PC-3 (cell line): ENCODE measurements at regions not wholly inside any gene's neighbourhood (a gene's known extent, or its start where the extent isn't known, plus 50 kb on each side); places are given as distances from the start of the nearest gene placed in this dataset.

Experiments
- EZH2 ChIP-seq: fragments of 300-600 bp; sonication (generic); IDR thresholded peaks from one replicate; pipeline ENCODE4 v1.6.1; 2017; ENCODE audit warnings: antibody characterized with exemption, mild to moderate bottlenecking, low read length; ENCODE audit not compliant: unreplicated experiment
- TF ChIP-seq, protein P1 (sequence below): fragments of 300-600 bp; sonication (generic); conservative IDR thresholded peaks from 2 replicates; pipeline ENCODE4 v1.5.1; 2017; ENCODE audit warnings: antibody characterized with exemption, low read depth, mild to moderate bottlenecking, low read length

GRCh38 chr16:48062681-48063080 lies 93.1 kb downstream of the ABCC12 start:
- TF ChIP-seq, protein P1, sequence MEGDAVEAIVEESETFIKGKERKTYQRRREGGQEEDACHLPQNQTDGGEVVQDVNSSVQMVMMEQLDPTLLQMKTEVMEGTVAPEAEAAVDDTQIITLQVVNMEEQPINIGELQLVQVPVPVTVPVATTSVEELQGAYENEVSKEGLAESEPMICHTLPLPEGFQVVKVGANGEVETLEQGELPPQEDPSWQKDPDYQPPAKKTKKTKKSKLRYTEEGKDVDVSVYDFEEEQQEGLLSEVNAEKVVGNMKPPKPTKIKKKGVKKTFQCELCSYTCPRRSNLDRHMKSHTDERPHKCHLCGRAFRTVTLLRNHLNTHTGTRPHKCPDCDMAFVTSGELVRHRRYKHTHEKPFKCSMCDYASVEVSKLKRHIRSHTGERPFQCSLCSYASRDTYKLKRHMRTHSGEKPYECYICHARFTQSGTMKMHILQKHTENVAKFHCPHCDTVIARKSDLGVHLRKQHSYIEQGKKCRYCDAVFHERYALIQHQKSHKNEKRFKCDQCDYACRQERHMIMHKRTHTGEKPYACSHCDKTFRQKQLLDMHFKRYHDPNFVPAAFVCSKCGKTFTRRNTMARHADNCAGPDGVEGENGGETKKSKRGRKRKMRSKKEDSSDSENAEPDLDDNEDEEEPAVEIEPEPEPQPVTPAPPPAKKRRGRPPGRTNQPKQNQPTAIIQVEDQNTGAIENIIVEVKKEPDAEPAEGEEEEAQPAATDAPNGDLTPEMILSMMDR: no peak
- TF ChIP-seq EZH2: no peak
